GM12873 (cell line): ENCODE measurements at regions not wholly inside any gene's neighbourhood (a gene's known extent, or its start where the extent isn't known, plus 50 kb on each side); places are given as distances from the start of the nearest gene placed in this dataset.

ENCODE experiments used
- CTCF ChIP-seq: IDR thresholded peaks from 2 replicates; pipeline ENCODE4 v1.5.1; 2012; ENCODE audit warnings: low read depth, mild to moderate bottlenecking, moderate library complexity, low read length, control low read depth; ENCODE audit not compliant: insufficient read depth; ENCODE audit errors: missing control alignments

- TF ChIP-seq CTCF: no peak
Observed at GRCh38 chr12:88896958-88897357, 316.7 kb upstream of the KITLG start.

- TF ChIP-seq CTCF: no peak
Observed at GRCh38 chr12:88895634-88896033, 315.4 kb upstream of the KITLG start.

GRCh38 chr12:88893801-88894200 is 313.5 kb upstream of the KITLG start:
- no peak for TF ChIP-seq CTCF

GRCh38 chr12:88889326-88890110 is 309.2 kb upstream of the KITLG start:
- TF ChIP-seq CTCF: no peak

GRCh38 chr12:88884600-88884999 is 304.3 kb upstream of the KITLG start:
- TF ChIP-seq CTCF: no peak

GRCh38 chr12:88882662-88883061 is 302.4 kb upstream of the KITLG start:
- no peak for TF ChIP-seq CTCF

GRCh38 chr12:88880051-88880450 is 299.8 kb upstream of the KITLG start:
- TF ChIP-seq CTCF: no peak

- no peak for TF ChIP-seq CTCF
Observed at GRCh38 chr12:88878295-88878694, 298.0 kb upstream of the KITLG start.
